IMR-90 (cell line): ENCODE measurements at regions not wholly inside any gene's neighbourhood (a gene's known extent, or its start where the extent isn't known, plus 50 kb on each side); places are given as distances from the start of the nearest gene placed in this dataset.

ENCODE experiments used
- ATAC-seq: fragments of 200-7000 bp; cut with Tn5 transposase; 2 replicates; pipeline ENCODE4 v1.9.1; 2020; ENCODE audit warnings: low read depth, mild to moderate bottlenecking, moderate library complexity
- BruUV-seq: library from RNA; stranded (reverse); fragments of 400-500 nt; replicated peaks from 2 replicates; lab custom pipeline; 2021; lab: Mats Ljungman, UMichigan
- CTCF ChIA-PET: fragments of 300-600 bp; formaldehyde crosslinking; extraction: SDS; loops from one replicate; lab custom pipeline; 2021; ENCODE audit warnings: antibody characterized with exemption; lab: Yijun Ruan, JAX
- POLR2A ChIA-PET: fragments of 300-600 bp; sonication (Branson Sonifier 250); formaldehyde crosslinking; loops from one replicate; lab custom pipeline; 2022; ENCODE audit warnings: antibody characterized with exemption; ENCODE audit not compliant: unreplicated experiment; lab: Charles Lee
- DNase-seq: peaks from one replicate; pipeline ENCODE4 v3.0.0; 2013
- H2AFZ ChIP-seq: replicated peaks from 2 replicates; pipeline ENCODE3; 2013; ENCODE audit warnings: low read length, mild to moderate bottlenecking; ENCODE audit not compliant: poor library complexity
- H2AK5ac ChIP-seq: 2 replicates; pipeline ENCODE4 v1.6.1; 2013; ENCODE audit warnings: low read depth, low read length, inconsistent platforms
- H2AK9ac ChIP-seq: replicated peaks from 2 replicates; pipeline ENCODE3; 2013; ENCODE audit warnings: mild to moderate bottlenecking, low read depth, low read length, moderate library complexity; ENCODE audit not compliant: poor library complexity
- H2BK120ac ChIP-seq: 2 replicates; pipeline ENCODE4 v1.6.1; 2013; ENCODE audit warnings: low read depth, low read length, inconsistent platforms
- H2BK15ac ChIP-seq: 3 replicates; pipeline ENCODE4 v1.6.1; 2013; ENCODE audit warnings: low read depth, low read length, inconsistent platforms
- H2BK20ac ChIP-seq: 2 replicates; pipeline ENCODE4 v1.6.1; 2013; ENCODE audit warnings: low read depth, mild to moderate bottlenecking, inconsistent platforms, low read length, moderate library complexity
- H2BK5ac ChIP-seq: 2 replicates; pipeline ENCODE4 v1.6.1; 2013; ENCODE audit warnings: mild to moderate bottlenecking, low read depth, low read length, inconsistent platforms; ENCODE audit not compliant: poor library complexity, severe bottlenecking
- H3K14ac ChIP-seq: replicated peaks from 2 replicates; pipeline ENCODE4 v1.6.1; 2013; ENCODE audit warnings: low read depth, low read length, inconsistent platforms
- H3K18ac ChIP-seq: 2 replicates; pipeline ENCODE4 v1.6.1; 2013; ENCODE audit warnings: low read depth, low read length, control low read depth
- H3K23ac ChIP-seq: 2 replicates; pipeline ENCODE4 v1.6.1; 2013; ENCODE audit warnings: low read depth, low read length, inconsistent platforms
- H3K27ac ChIP-seq: 2 replicates; pipeline ENCODE4 v1.5.1; 2013; ENCODE audit warnings: mild to moderate bottlenecking, control low read depth, low read length; ENCODE audit not compliant: insufficient read depth
- H3K27me3 ChIP-seq: 2 replicates; pipeline ENCODE4 v1.6.1; 2013; ENCODE audit warnings: low read length; ENCODE audit not compliant: control insufficient read depth, insufficient read depth
- H3K36me3 ChIP-seq: 2 replicates; pipeline ENCODE4 v1.6.1; 2013; ENCODE audit warnings: low read length, mixed read lengths; ENCODE audit not compliant: control insufficient read depth, insufficient read depth
- H3K4ac ChIP-seq: 2 replicates; pipeline ENCODE4 v1.6.1; 2013; ENCODE audit warnings: low read depth, low read length, inconsistent platforms
- H3K4me1 ChIP-seq: 2 replicates; pipeline ENCODE4 v1.6.1; 2013; ENCODE audit warnings: low read length, mixed read lengths; ENCODE audit not compliant: control insufficient read depth, insufficient read depth
- H3K4me2 ChIP-seq: 2 replicates; pipeline ENCODE4 v1.6.1; 2013; ENCODE audit warnings: low read depth, mild to moderate bottlenecking, control low read depth, low read length, moderate library complexity
- H3K4me3 ChIP-seq: 2 replicates; pipeline ENCODE4 v1.5.1; 2013; ENCODE audit warnings: low read depth, mild to moderate bottlenecking, control low read depth, low read length, moderate library complexity; ENCODE audit not compliant: insufficient read depth
- H3K56ac ChIP-seq: 2 replicates; pipeline ENCODE4 v1.6.1; 2013; ENCODE audit warnings: low read length, inconsistent platforms; ENCODE audit not compliant: insufficient read depth; ENCODE audit errors: extremely low read depth
- H3K79me1 ChIP-seq, 2 experiments: 2 replicates each; pipeline ENCODE4 v1.6.1; 2013; ENCODE audit warnings: low read length in 2 of 2, inconsistent platforms in 1 of 2, low read depth in 1 of 2
- H3K9ac ChIP-seq: 2 replicates; pipeline ENCODE4 v1.6.1; 2013; ENCODE audit warnings: low read depth, low read length, control low read depth
- H3K9me1 ChIP-seq: 2 replicates; pipeline ENCODE4 v1.6.1; 2013; ENCODE audit warnings: low read length, inconsistent platforms; ENCODE audit not compliant: insufficient read depth
- H3K9me3 ChIP-seq: 2 replicates; pipeline ENCODE4 v1.6.1; 2013; ENCODE audit warnings: low read length; ENCODE audit not compliant: control insufficient read depth, insufficient read depth
- H4K20me1 ChIP-seq: 2 replicates; pipeline ENCODE4 v1.6.1; 2013; ENCODE audit warnings: low read length, inconsistent platforms; ENCODE audit not compliant: insufficient read depth
- H4K5ac ChIP-seq: 2 replicates; pipeline ENCODE4 v1.6.1; 2013; ENCODE audit warnings: mild to moderate bottlenecking, low read depth, low read length, control low read depth
- H4K8ac ChIP-seq, 2 experiments: 2 replicates each; pipeline ENCODE4 v1.6.1; 2013; ENCODE audit warnings: low read depth in 2 of 2, low read length in 2 of 2, control low read depth in 1 of 2, inconsistent platforms in 1 of 2
- H4K91ac ChIP-seq: 2 replicates; pipeline ENCODE4 v1.6.1; 2013; ENCODE audit warnings: low read depth, low read length, inconsistent platforms; ENCODE audit not compliant: insufficient read depth
- CEBPB ChIP-seq: IDR thresholded peaks from 2 replicates; pipeline ENCODE4 v1.6.1; 2012; ENCODE audit warnings: low read depth, low read length, improper control_type of control experiment
- MAFK ChIP-seq: IDR thresholded peaks from 2 replicates; pipeline ENCODE4 v1.6.1; 2012; ENCODE audit warnings: low read depth, low read length, improper control_type of control experiment
- MAZ ChIP-seq: IDR thresholded peaks from 2 replicates; pipeline ENCODE4 v1.6.1; 2012; ENCODE audit warnings: low read depth, mild to moderate bottlenecking, low read length, improper control_type of control experiment, moderate library complexity, borderline replicate concordance
- MXI1 ChIP-seq: IDR thresholded peaks from 2 replicates; pipeline ENCODE4 v1.6.1; 2012; ENCODE audit warnings: low read depth, mild to moderate bottlenecking, low read length, moderate library complexity, borderline replicate concordance
- RCOR1 ChIP-seq: IDR thresholded peaks from 2 replicates; pipeline ENCODE4 v1.6.1; 2012; ENCODE audit warnings: mild to moderate bottlenecking, low read length, improper control_type of control experiment; ENCODE audit not compliant: insufficient replicate concordance
- SMC3 ChIP-seq: fragments of 150-350 bp; IDR thresholded peaks from 2 replicates; pipeline ENCODE4 v1.6.1; 2016; ENCODE audit warnings: low read depth, mild to moderate bottlenecking, antibody characterized with exemption, low read length, moderate library complexity
- WGBS, 2 experiments: methylation state at CpG; one replicate each; pipeline versions ENCODE4 v1.1.5 to v1.1.7; 2013; ENCODE audit warnings: missing lambda C conversion rate in 2 of 2; ENCODE audit not compliant: insufficient read length in 1 of 2; ENCODE audit errors: extremely low coverage in 2 of 2; 5-methylcytosine and 5-hydroxymethylcytosine counted together
- dilution Hi-C: fragments of 300-500 bp; cut with HindIII; formaldehyde crosslinking; loops from one replicate; pipeline ENCODE4 v1.14.3; 2018; ENCODE audit warnings: low sequenced_read_pairs; ENCODE audit not compliant: unreplicated experiment
- in situ Hi-C: fragments of 300-500 bp; cut with MboI; formaldehyde crosslinking; loops from 3 replicates; pipeline ENCODE4 v1.14.3; 2019; ENCODE audit warnings: low sequenced_read_pairs, inconsistent platforms, mixed read lengths
- intact Hi-C: fragments of 100-400 bp; cut with micrococcal nuclease; formaldehyde crosslinking; loops from 2 replicates; pipeline ENCODE4 v1.10.0; 2022
- TF ChIP-seq, protein P1 (sequence below): conservative IDR thresholded peaks from 2 replicates; pipeline ENCODE4 v1.5.1; 2012; ENCODE audit warnings: mild to moderate bottlenecking, low read depth, low read length, improper control_type of control experiment

DNA sequence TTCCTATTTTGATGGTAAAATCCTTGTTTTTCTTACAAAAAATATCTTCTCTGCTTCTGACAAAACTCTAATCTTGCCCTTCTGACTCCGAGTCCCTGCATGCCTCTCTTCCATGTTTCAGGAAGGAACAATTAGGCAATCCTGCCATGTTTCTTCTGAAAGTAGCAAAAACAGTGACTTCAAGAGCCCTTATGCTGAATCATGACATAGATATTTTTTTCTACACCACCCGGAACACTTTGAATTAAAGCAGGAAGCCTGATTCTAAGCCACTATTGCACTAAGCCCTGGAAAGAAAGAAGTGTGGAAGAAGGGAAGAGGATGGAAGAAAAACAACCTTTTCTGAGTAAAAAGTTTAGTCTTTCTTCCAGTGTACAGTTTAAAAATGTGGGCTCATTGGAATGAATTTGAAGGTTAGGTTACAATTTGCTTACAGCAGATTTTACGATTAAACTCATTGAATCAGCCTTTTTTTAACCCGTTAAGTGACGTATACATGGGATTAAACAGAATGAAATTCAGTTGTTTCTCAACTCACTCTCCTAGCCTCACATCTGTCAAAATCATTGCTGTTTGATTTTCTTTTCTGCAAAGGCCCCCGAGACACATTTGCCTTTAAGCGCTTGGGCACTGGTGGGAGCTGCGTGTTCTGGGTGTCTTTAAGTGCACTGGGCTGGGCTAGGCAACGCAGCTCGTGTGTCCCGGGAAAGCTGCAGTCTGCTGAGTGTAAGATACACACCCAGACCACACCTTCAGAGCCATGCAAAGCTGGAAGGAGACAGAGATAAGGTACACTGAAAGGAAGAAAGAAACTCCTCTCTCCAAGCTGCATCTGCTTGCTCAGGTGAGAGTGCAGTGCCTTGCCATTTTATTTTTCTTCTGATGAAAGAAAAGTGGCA is 159.4 kb upstream of the CITED2 start (continued):
- TF ChIP-seq CEBPB (peak; percentile 91), MXI1 (no peak)

DNA sequence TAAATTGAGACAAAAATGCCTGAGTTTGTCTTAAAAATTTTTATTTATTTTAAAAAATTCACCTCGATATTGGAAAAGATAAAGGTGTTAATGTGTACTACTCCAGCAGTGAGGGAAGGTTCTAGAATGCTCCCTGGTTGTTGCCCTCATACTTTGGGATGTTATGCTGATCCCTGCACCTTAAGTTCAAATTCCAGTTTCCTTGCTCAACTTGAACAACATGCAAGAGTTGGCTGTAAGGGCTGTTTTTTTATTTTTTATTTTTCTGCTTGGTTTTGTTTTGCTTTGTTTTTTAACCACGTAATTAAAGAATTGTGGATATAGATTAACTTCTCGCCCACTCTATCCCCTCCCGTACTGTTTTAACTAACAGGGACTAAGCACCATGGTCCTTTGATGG is 158.7 kb upstream of the CITED2 start:
- Histone ChIP-seq H2AK9ac (no peak overlapping the region), H4K8ac (peak overlapping the region; percentile 77 to 88), H3K4me2 (no peak overlapping the region), H3K9ac (no peak overlapping the region), H2BK5ac (peak overlapping the region; percentile 88), H3K36me3 (no peaks in the 10 kb centered on the region), H3K9me3 (no peaks in the 10 kb centered on the region), H3K4me3 (no peak overlapping the region), H4K91ac (peak overlapping the region; percentile 62), H3K56ac (peak overlapping the region; percentile 47; the same call in 1 of the 2 replicates), H4K20me1 (no peaks in the 10 kb centered on the region), H3K9me1 (peaks cover 14% of the 10 kb centered on the region), H2AK5ac (peak overlapping the region; percentile 80; the same call in 1 of the 2 replicates), H3K79me1 (no peaks in the 10 kb centered on the region), H2BK20ac (peak overlapping the region; percentile 84; the same call in 1 of the 2 replicates), H3K27me3 (no peaks in the 10 kb centered on the region), H3K18ac (peak overlapping the region; percentile 51; the same call in 1 of the 2 replicates), H4K5ac (0 out of 2 replicates have a peak overlapping the region, but pooled peaks have one; percentile 65), H2AFZ (no peak overlapping the region), H3K14ac (peak overlapping the region; percentile 67), H2BK15ac (peak overlapping the region; percentile 97), H2BK120ac (peak overlapping the region; percentile 93), H3K23ac (0 out of 2 replicates have a peak overlapping the region, but pooled peaks have one; percentile 19), H3K4me1 (peaks cover 14% of the 10 kb centered on the region), H3K4ac (peak overlapping the region; percentile 84; the same call in 1 of the 2 replicates), H3K27ac (peak overlapping the region; percentile 50; the same call in 1 of the 2 replicates)
- no TSS peak for BruUV-seq
- ChIA-PET CTCF (no interaction called here), POLR2A (no interaction called here)
- in situ Hi-C loops: no loop called here
- WGBS, 2 experiments: no CpG with 5 or more reads among the region's 4 CpGs
- DNase-seq (no peak), ATAC-seq (no peak)
- intact Hi-C loops: loop anchor here (5.0 to 10.0 kb wide), 2 partner anchors 44 to 522 kb away; no protein-coding TSS in a partner anchor
- TF ChIP-seq CEBPB (no peak), MXI1 (no peak), SMC3 (no peak), MAFK (no peak), RCOR1 (no peak), MAZ (no peak)
- TF ChIP-seq, protein P1, sequence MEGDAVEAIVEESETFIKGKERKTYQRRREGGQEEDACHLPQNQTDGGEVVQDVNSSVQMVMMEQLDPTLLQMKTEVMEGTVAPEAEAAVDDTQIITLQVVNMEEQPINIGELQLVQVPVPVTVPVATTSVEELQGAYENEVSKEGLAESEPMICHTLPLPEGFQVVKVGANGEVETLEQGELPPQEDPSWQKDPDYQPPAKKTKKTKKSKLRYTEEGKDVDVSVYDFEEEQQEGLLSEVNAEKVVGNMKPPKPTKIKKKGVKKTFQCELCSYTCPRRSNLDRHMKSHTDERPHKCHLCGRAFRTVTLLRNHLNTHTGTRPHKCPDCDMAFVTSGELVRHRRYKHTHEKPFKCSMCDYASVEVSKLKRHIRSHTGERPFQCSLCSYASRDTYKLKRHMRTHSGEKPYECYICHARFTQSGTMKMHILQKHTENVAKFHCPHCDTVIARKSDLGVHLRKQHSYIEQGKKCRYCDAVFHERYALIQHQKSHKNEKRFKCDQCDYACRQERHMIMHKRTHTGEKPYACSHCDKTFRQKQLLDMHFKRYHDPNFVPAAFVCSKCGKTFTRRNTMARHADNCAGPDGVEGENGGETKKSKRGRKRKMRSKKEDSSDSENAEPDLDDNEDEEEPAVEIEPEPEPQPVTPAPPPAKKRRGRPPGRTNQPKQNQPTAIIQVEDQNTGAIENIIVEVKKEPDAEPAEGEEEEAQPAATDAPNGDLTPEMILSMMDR: no peak
- dilution Hi-C loops: no loop called here
